ENCODE measurements at regions not wholly inside any gene's neighbourhood (a gene's known extent, or its start where the extent isn't known, plus 50 kb on each side); places are given as distances from the start of the nearest gene placed in this dataset.
"Not testable (repeated sequence)": the region's sequence is repeated elsewhere in the genome, so short reads cannot be mapped to it uniquely, and the experiment has no call there.

DNA sequence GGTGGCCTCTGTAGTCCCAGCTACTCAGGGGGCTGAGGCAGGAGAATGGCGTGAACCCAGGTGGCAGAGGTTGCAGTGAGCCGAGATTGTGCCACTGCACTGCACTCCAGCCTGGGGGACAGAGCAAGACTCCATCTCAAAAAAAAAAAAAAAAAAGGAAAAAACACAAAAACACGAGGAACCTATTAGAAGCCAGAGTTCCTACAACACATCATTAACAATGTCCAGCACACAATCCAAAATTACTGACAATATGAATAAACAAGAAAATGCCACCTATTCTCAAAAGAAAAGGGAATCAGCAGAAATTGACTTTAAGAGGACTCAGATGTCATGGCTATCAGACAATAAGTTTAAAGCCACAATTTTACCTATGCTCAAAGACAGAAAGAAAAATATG lies 57.3 kb upstream of the HS3ST3A1 start:
- POLR2A ChIA-PET; H3K4me3 Mint-ChIP-seq; ATAC-seq (ENCODE audit: low read depth); CTCF ChIA-PET; H3K4me1 Mint-ChIP-seq; H3K27me3 Mint-ChIP-seq; H3K9me3 Mint-ChIP-seq; DNase-seq; intact Hi-C loops (cut with micrococcal nuclease); H3K36me3 Mint-ChIP-seq (ENCODE audit: low read depth); H3K27ac Mint-ChIP-seq: not testable (repeated sequence)

DNA sequence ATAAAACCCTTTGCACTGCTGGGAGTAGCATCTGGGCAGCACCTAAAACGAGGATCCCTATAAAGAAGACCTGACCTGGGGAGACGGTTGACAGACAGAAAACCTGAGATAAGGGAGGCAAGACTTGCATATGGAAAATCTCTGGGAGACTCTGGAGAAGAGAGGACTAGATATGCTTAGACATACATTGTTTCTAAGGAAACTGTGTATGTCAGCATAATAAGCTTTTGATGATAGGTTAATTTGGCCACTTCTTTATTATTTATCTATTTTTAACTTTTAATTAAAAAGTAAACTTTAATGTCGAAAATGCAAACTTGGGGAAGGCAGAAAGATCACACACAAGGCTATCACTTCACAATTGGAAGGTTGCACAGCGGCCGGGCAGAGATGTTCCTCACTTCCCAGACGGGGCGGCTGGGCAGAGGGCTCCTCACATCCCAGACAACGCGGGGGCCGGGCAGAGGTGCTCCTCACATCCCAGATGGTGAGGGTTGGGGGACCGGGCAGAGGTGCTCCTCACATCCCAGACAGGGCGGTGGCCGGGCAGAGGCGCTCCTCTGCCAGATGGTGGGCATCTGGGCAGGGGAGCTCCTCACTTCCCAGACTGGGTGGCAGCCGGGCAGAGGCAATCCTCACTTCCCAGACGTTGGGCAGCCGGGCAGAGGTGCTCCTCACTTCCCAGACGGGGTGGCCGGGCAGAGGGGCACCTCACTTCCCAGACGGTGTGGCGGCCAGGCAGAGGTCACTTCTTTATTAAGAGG lies 64.3 kb upstream of the HS3ST3A1 start:
- peaks cover 18% of the 10 kb centered on the region for H3K9me3 Mint-ChIP-seq
- no peaks in the 10 kb centered on the region for H3K4me1 Mint-ChIP-seq
- H3K4me3 Mint-ChIP-seq: no peak overlapping the region
- ATAC-seq (ENCODE audit: low read depth) (no peak), DNase-seq (no peak)
- H3K27ac Mint-ChIP-seq: no peak overlapping the region
- no peaks in the 10 kb centered on the region for H3K36me3 Mint-ChIP-seq (ENCODE audit: low read depth)
- intact Hi-C loops (cut with micrococcal nuclease): no loop called here
- ChIA-PET POLR2A (no interaction called here), CTCF (no interaction called here)
- TF ChIP-seq, protein P1, sequence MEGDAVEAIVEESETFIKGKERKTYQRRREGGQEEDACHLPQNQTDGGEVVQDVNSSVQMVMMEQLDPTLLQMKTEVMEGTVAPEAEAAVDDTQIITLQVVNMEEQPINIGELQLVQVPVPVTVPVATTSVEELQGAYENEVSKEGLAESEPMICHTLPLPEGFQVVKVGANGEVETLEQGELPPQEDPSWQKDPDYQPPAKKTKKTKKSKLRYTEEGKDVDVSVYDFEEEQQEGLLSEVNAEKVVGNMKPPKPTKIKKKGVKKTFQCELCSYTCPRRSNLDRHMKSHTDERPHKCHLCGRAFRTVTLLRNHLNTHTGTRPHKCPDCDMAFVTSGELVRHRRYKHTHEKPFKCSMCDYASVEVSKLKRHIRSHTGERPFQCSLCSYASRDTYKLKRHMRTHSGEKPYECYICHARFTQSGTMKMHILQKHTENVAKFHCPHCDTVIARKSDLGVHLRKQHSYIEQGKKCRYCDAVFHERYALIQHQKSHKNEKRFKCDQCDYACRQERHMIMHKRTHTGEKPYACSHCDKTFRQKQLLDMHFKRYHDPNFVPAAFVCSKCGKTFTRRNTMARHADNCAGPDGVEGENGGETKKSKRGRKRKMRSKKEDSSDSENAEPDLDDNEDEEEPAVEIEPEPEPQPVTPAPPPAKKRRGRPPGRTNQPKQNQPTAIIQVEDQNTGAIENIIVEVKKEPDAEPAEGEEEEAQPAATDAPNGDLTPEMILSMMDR (IDR thresholded peaks at IDR 0.05): no peak
- peaks cover 2% of the 10 kb centered on the region for H3K27me3 Mint-ChIP-seq

DNA sequence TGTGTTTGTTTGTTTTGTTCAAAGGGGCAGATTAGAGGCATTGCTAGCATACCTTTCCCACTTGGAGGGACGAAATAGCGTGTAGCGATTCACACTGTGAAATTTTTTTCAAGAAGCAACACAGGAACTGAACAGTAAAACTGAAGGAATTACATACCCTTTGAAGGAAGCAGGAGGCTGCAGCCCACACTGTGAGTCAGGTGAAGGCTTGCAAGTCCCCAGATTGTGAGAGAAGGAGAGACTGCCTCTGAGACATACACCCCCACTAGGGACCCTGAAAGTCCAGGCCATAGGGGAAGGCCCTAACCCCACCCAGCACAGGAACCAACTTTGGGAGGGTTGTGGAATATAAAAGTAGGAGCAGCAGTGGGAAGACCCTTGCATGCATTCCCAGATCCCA lies 69.6 kb upstream of the HS3ST3A1 start:
- Mint-ChIP-seq H3K27ac (no peak overlapping the region), H3K4me3 (no peak overlapping the region), H3K9me3 (peaks cover 19% of the 10 kb centered on the region), H3K36me3 (ENCODE audit: low read depth) (no peaks in the 10 kb centered on the region), H3K4me1 (no peaks in the 10 kb centered on the region), H3K27me3 (peaks cover 10% of the 10 kb centered on the region)
- ChIA-PET POLR2A (no interaction called here), CTCF (no interaction called here)
- intact Hi-C loops (cut with micrococcal nuclease): no loop called here
- TF ChIP-seq, protein P1 (IDR thresholded peaks at IDR 0.05): no peak
- DNase-seq (no peak), ATAC-seq (ENCODE audit: low read depth) (no peak)

DNA sequence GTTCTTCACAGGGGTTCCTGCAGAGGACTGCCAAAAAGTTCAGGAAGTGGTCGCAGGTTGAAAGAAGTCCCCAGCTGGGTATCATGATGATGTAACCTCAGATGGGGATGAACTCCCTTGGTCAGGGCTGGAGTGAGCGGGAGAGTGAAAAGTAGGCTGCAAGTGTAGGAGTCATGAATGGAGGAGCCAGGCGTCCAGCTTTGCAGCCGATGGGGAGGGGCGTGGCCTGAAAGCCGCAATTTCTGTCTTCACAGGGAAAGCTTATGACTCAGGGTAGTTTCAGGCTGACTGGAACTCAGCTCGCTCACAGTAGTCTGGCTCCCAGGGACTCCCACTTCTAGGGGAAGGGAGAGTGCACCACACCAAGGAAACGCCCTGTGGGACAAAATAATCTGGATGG lies 70.0 kb upstream of the HS3ST3A1 start:
- Mint-ChIP-seq H3K27me3 (peaks cover 10% of the 10 kb centered on the region), H3K9me3 (peaks cover 19% of the 10 kb centered on the region), H3K27ac (no peak overlapping the region), H3K36me3 (ENCODE audit: low read depth) (no peaks in the 10 kb centered on the region), H3K4me3 (no peak overlapping the region), H3K4me1 (no peaks in the 10 kb centered on the region)
- ChIA-PET CTCF (no interaction called here), POLR2A (no interaction called here)
- DNase-seq: no peak
- intact Hi-C loops (cut with micrococcal nuclease): no loop called here
- TF ChIP-seq, protein P1 (IDR thresholded peaks at IDR 0.05): no peak
- ATAC-seq (ENCODE audit: low read depth): no peak

DNA sequence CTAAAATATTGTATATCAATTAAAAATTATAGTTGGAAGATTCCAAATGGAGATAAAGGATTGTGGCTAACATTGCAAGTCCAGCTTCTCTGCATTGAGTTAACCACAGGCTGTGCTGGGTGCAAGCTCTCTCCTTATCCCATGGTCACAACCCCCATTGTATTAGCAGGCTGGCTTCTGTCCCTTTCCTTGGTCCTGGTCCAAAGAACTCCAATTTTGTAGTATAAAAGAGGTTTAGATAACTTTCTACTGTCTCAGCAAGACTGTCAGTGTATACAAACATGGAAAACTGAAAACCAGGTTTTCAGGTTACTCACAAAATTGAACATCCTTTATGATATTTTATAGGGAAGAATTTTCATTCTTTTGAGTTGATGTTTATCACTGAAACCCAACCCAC lies 76.6 kb upstream of the HS3ST3A1 start:
- ChIA-PET POLR2A (no interaction called here), CTCF (no interaction called here)
- ATAC-seq (ENCODE audit: low read depth): no peak
- Mint-ChIP-seq H3K36me3 (ENCODE audit: low read depth) (no peaks in the 10 kb centered on the region), H3K4me3 (no peak overlapping the region), H3K27ac (no peak overlapping the region), H3K27me3 (peaks cover 6% of the 10 kb centered on the region), H3K9me3 (peaks cover 2% of the 10 kb centered on the region), H3K4me1 (no peaks in the 10 kb centered on the region)
- intact Hi-C loops (cut with micrococcal nuclease): no loop called here
- no peak for DNase-seq
- TF ChIP-seq, protein P1 (IDR thresholded peaks at IDR 0.05): no peak

DNA sequence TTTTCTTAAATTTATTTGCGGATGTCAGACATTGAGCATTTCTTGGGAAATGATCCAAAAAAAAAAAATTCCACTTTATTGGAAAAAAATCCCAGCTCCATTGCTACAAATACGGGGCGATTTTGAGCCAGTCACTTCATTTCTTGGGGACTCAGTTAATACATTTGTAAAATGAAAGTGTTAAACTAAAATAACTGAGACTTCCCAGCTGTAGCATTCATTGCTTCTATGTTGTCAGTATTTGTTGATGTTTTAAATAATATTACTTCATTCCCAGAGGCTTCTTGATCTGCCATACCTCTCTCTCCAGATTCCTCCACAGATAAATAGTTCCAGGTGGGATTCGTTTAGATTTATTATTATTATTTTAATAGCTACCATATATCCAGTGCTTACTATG lies 77.1 kb upstream of the HS3ST3A1 start:
- CTCF ChIA-PET: no interaction called here
- Mint-ChIP-seq H3K4me1 (no peaks in the 10 kb centered on the region), H3K27ac (no peak overlapping the region), H3K27me3 (peaks cover 6% of the 10 kb centered on the region), H3K36me3 (ENCODE audit: low read depth) (no peaks in the 10 kb centered on the region), H3K9me3 (peaks cover 2% of the 10 kb centered on the region), H3K4me3 (no peak overlapping the region)
- ATAC-seq (ENCODE audit: low read depth): no peak
- no peak for DNase-seq
- intact Hi-C loops (cut with micrococcal nuclease): no loop called here
- POLR2A ChIA-PET: no interaction called here
- TF ChIP-seq, protein P1 (IDR thresholded peaks at IDR 0.05): no peak
